ENCODE measurements at regions not wholly inside any gene's neighbourhood (a gene's known extent, or its start where the extent isn't known, plus 50 kb on each side); places are given as distances from the start of the nearest gene placed in this dataset.

- no peak overlapping the region for H3K4me3 Mint-ChIP-seq
- H3K36me3 ChIP-seq (replicated peaks in 1 of 2; ENCODE audit: control insufficient read depth in 1 of 2, insufficient read depth in 2 of 2, low read length in 2 of 2), result no peaks in the 10 kb centered on the region
- no peak overlapping the region for H3K4me3 ChIP-seq (replicated peaks in 1 of 3; ENCODE audit: low read depth in 2 of 3, low read length in 3 of 3)
- H3K4me1 ChIP-seq (ENCODE audit: control insufficient read depth in 1 of 2, insufficient read depth in 2 of 2, low read length in 2 of 2), result no peaks in the 10 kb centered on the region
- no peak overlapping the region for H2AFZ ChIP-seq (ENCODE audit: insufficient read depth, low read depth, low read length, poor library complexity, severe bottlenecking)
- peaks cover 0 to 16% (median 5%) of the 10 kb centered on the region in 7 donors for H3K9me3 Mint-ChIP-seq
- H4K20me1 ChIP-seq (ENCODE audit: insufficient read depth, low read length), result no peaks in the 10 kb centered on the region
- no peak for DNase-seq
- intact Hi-C loops (cut with micrococcal nuclease), result no loop called here
- H3K9ac ChIP-seq (ENCODE audit: insufficient read depth, low read length, poor library complexity, severe bottlenecking), result no peak overlapping the region
- no peaks in the 10 kb centered on the region for H3K36me3 Mint-ChIP-seq
- H3K9me3 ChIP-seq (replicated peaks in 1 of 2; ENCODE audit: control insufficient read depth in 1 of 2, insufficient read depth in 1 of 2, low read length in 2 of 2), result peaks cover 11 to 44% of the 10 kb centered on the region in 2 donors
- H3K27ac Mint-ChIP-seq, result no peak overlapping the region
- TF ChIP-seq CTCF (IDR thresholded peaks at IDR 0.05), result no peak
- no peak overlapping the region for H3K27ac ChIP-seq (ENCODE audit: low read depth in 1 of 2, low read length in 2 of 2)
- H3K27me3 ChIP-seq (ENCODE audit: control insufficient read depth in 2 of 2, insufficient read depth in 2 of 2, low read length in 2 of 2), result no peaks in the 10 kb centered on the region
- H3K79me2 ChIP-seq (ENCODE audit: insufficient read depth, low read length), result no peaks in the 10 kb centered on the region
- H3K4me1 Mint-ChIP-seq, result no peaks in the 10 kb centered on the region
- no peaks in the 10 kb centered on the region for H3K27me3 Mint-ChIP-seq (ENCODE audit: low read depth in 3 of 3)
- no peak overlapping the region for H3K4me2 ChIP-seq (replicated peaks; ENCODE audit: extremely low read depth, low read length, poor library complexity, severe bottlenecking)
These were observed 479.4 kb downstream of the JRKL start for GRCh38 chr11:96869207-96869606.

GRCh38 chr11:96875712-96876111 is 485.9 kb downstream of the JRKL start:
- no peaks in the 10 kb centered on the region for H4K20me1 ChIP-seq (ENCODE audit: insufficient read depth, low read length)
- H3K27me3 Mint-ChIP-seq (ENCODE audit: low read depth in 3 of 3), result no peaks in the 10 kb centered on the region
- WGBS (ENCODE audit: insufficient coverage), result no CpG with 5 or more reads among the region's 4 CpGs
- H3K36me3 ChIP-seq (replicated peaks in 1 of 2; ENCODE audit: control insufficient read depth in 1 of 2, insufficient read depth in 2 of 2, low read length in 2 of 2), result no peaks in the 10 kb centered on the region
- no peaks in the 10 kb centered on the region for H3K36me3 Mint-ChIP-seq
- H3K27ac Mint-ChIP-seq, result no peak overlapping the region
- H3K79me2 ChIP-seq (ENCODE audit: insufficient read depth, low read length), result no peaks in the 10 kb centered on the region
- no peak overlapping the region for H3K4me3 Mint-ChIP-seq
- peaks cover 13 to 18% of the 10 kb centered on the region in 2 donors for H3K9me3 ChIP-seq (replicated peaks in 1 of 2; ENCODE audit: control insufficient read depth in 1 of 2, insufficient read depth in 1 of 2, low read length in 2 of 2)
- no peak overlapping the region for H3K4me3 ChIP-seq (replicated peaks in 1 of 3; ENCODE audit: low read depth in 2 of 3, low read length in 3 of 3)
- H3K27me3 ChIP-seq (ENCODE audit: control insufficient read depth in 2 of 2, insufficient read depth in 2 of 2, low read length in 2 of 2), result no peaks in the 10 kb centered on the region
- no peaks in the 10 kb centered on the region for H3K4me1 ChIP-seq (ENCODE audit: control insufficient read depth in 1 of 2, insufficient read depth in 2 of 2, low read length in 2 of 2)
- H2AFZ ChIP-seq (ENCODE audit: insufficient read depth, low read depth, low read length, poor library complexity, severe bottlenecking), result no peak overlapping the region
- TF ChIP-seq CTCF (IDR thresholded peaks at IDR 0.05), result no peak
- no peak overlapping the region for H3K27ac ChIP-seq (ENCODE audit: low read depth in 1 of 2, low read length in 2 of 2)
- no peak overlapping the region for H3K4me2 ChIP-seq (replicated peaks; ENCODE audit: extremely low read depth, low read length, poor library complexity, severe bottlenecking)
- intact Hi-C loops (cut with micrococcal nuclease), result no loop called here
- H3K9ac ChIP-seq (ENCODE audit: insufficient read depth, low read length, poor library complexity, severe bottlenecking), result no peak overlapping the region
- H3K9me3 Mint-ChIP-seq, result peaks cover 2 to 15% (median 6%) of the 10 kb centered on the region in 7 donors
- DNase-seq, result no peak
- no peaks in the 10 kb centered on the region for H3K4me1 Mint-ChIP-seq

Data from CD14-positive monocyte (primary cell).